H1 (cell line): ENCODE measurements at regions not wholly inside any gene's neighbourhood (a gene's known extent, or its start where the extent isn't known, plus 50 kb on each side); places are given as distances from the start of the nearest gene placed in this dataset.

Experiments
- CTCF ChIA-PET: fragments of 300-600 bp; sonication (Branson Sonifier 250); formaldehyde crosslinking; loops from one replicate; lab custom pipeline; 2021; ENCODE audit not compliant: partially characterized antibody; lab: Charles Lee
- POLR2A ChIA-PET: fragments of 300-600 bp; sonication (Branson Sonifier 250); formaldehyde crosslinking; loops from one replicate; lab custom pipeline; 2021; ENCODE audit warnings: inconsistent platforms; ENCODE audit not compliant: partially characterized antibody; lab: Charles Lee
- DNase-seq, 2 experiments: peaks; one replicate each; pipeline versions ENCODE4 v3.0.0 to v3.0.0-alpha.2; 2010 to 2022; ENCODE audit warnings: low spot score in 2 of 2, low read depth in 1 of 2, mixed read lengths in 1 of 2
- FAIRE-seq: peaks from 2 replicates; lab custom pipeline; 2011; peaks lifted over from hg19 to GRCh38; lab: Jason Lieb, UNC
- H2AFZ ChIP-seq: 2 replicates; pipeline ENCODE4 v1.8.1; 2012; ENCODE audit warnings: low read length, inconsistent platforms
- H2AK5ac ChIP-seq: 2 replicates; pipeline ENCODE4 v1.6.1; 2013; ENCODE audit warnings: low read depth, low read length
- H2BK120ac ChIP-seq: replicated peaks from 2 replicates; pipeline ENCODE3; 2013; ENCODE audit warnings: low read depth, low read length, inconsistent platforms
- H2BK12ac ChIP-seq: 2 replicates; pipeline ENCODE4 v1.6.1; 2013; ENCODE audit warnings: low read depth, low read length
- H2BK15ac ChIP-seq: 2 replicates; pipeline ENCODE4 v1.6.1; 2013; ENCODE audit warnings: low read length
- H2BK20ac ChIP-seq: 2 replicates; pipeline ENCODE4 v1.6.1; 2013; ENCODE audit warnings: low read length
- H2BK5ac ChIP-seq: 2 replicates; pipeline ENCODE4 v1.6.1; 2013; ENCODE audit warnings: low read depth, low read length
- H3K14ac ChIP-seq: 2 replicates; pipeline ENCODE4 v1.6.1; 2013; ENCODE audit warnings: inconsistent platforms; ENCODE audit not compliant: insufficient read length
- H3K18ac ChIP-seq: 2 replicates; pipeline ENCODE4 v1.6.1; 2013; ENCODE audit warnings: low read length; ENCODE audit errors: extremely low read depth
- H3K23ac ChIP-seq: 2 replicates; pipeline ENCODE4 v1.6.1; 2013; ENCODE audit warnings: inconsistent platforms; ENCODE audit not compliant: insufficient read length
- H3K23me2 ChIP-seq: 2 replicates; pipeline ENCODE4 v1.6.1; 2013; ENCODE audit warnings: low read depth, low read length
- H3K27ac ChIP-seq: 2 replicates; pipeline ENCODE4 v1.6.1; 2011; ENCODE audit warnings: low read depth, low read length, inconsistent platforms
- H3K27me3 ChIP-seq, 4 experiments: replicated peaks in 1 of 4; 1 replicate in 1 of 4; 2 replicates in 3 of 4; pipeline versions ENCODE4 v1.6.1 to v1.8.1; 2011 to 2013; ENCODE audit warnings: low read length in 3 of 4, mild to moderate bottlenecking in 3 of 4, inconsistent platforms in 2 of 4, mixed read lengths in 2 of 4, moderate library complexity in 1 of 4; ENCODE audit not compliant: control insufficient read depth in 3 of 4, insufficient read depth in 3 of 4; ENCODE audit errors: extremely low read depth in 1 of 4
- H3K36me3 ChIP-seq, 4 experiments: 2 replicates each; pipeline versions ENCODE4 v1.6.1 to v1.8.1; 2011 to 2013; ENCODE audit warnings: mild to moderate bottlenecking in 4 of 4, low read length in 3 of 4, moderate library complexity in 2 of 4, control low read depth in 1 of 4, inconsistent platforms in 1 of 4; ENCODE audit not compliant: insufficient read depth in 4 of 4, control insufficient read depth in 2 of 4
- H3K4ac ChIP-seq: replicated peaks from 2 replicates; pipeline ENCODE3; 2013; ENCODE audit warnings: low read length, low read depth, mixed read lengths, inconsistent platforms; ENCODE audit not compliant: insufficient read length
- H3K4me1 ChIP-seq, 4 experiments: replicated peaks in 1 of 4; 1 replicate in 1 of 4; 2 replicates in 3 of 4; pipeline versions ENCODE4 v1.6.1 to v1.8.1; 2011 to 2013; ENCODE audit warnings: low read length in 3 of 4, inconsistent platforms in 2 of 4, mixed read lengths in 1 of 4; ENCODE audit not compliant: insufficient read depth in 4 of 4, control insufficient read depth in 3 of 4
- H3K4me2 ChIP-seq, 2 experiments: 2 replicates each; pipeline versions ENCODE4 v1.6.1 to v1.8.1; 2011 to 2013; ENCODE audit warnings: low read depth in 2 of 2, low read length in 2 of 2, control low read depth in 1 of 2, inconsistent platforms in 1 of 2, mild to moderate bottlenecking in 1 of 2; ENCODE audit not compliant: insufficient read depth in 1 of 2
- H3K4me3 ChIP-seq, 4 experiments: fragments of 200-600, 300-600 bp in 1 of 4; sonication (generic), shearing (Covaris generic), sonication (Bioruptor Twin) in 1 of 4; 2 replicates each; pipeline versions ENCODE4 v1.5.1 to v1.8.1; 2011 to 2016; ENCODE audit warnings: low read length in 4 of 4, low read depth in 3 of 4, control low read depth in 2 of 4, inconsistent platforms in 2 of 4, mild to moderate bottlenecking in 2 of 4, mixed read lengths in 1 of 4, moderate library complexity in 1 of 4; ENCODE audit not compliant: insufficient read depth in 2 of 4; ENCODE audit errors: extremely low read depth in 1 of 4
- H3K56ac ChIP-seq: replicated peaks from 2 replicates; pipeline ENCODE3; 2013; ENCODE audit warnings: low read depth, mild to moderate bottlenecking, mixed read lengths, low read length, inconsistent platforms; ENCODE audit not compliant: insufficient read length
- H3K79me1 ChIP-seq: 2 replicates; pipeline ENCODE4 v1.6.1; 2013; ENCODE audit warnings: low read depth, low read length, control low read depth
- H3K79me2 ChIP-seq, 2 experiments: 2 replicates each; pipeline versions ENCODE4 v1.6.1 to v1.8.1; 2012 to 2013; ENCODE audit warnings: low read length in 2 of 2, mild to moderate bottlenecking in 2 of 2, inconsistent platforms in 1 of 2; ENCODE audit not compliant: insufficient read depth in 2 of 2, control insufficient read depth in 1 of 2
- H3K9ac ChIP-seq, 4 experiments: replicated peaks in 1 of 4; 1 replicate in 1 of 4; 2 replicates in 3 of 4; pipeline versions ENCODE4 v1.6.1 to v1.8.1; 2011 to 2013; ENCODE audit warnings: low read depth in 3 of 4, low read length in 3 of 4, control low read depth in 2 of 4, mild to moderate bottlenecking in 2 of 4, moderate library complexity in 2 of 4, inconsistent platforms in 1 of 4; ENCODE audit errors: extremely low read depth in 1 of 4
- H3K9me3 ChIP-seq, 2 experiments: 2 replicates each; pipeline versions ENCODE4 v1.6.1 to v1.8.1; 2012 to 2013; ENCODE audit warnings: mild to moderate bottlenecking in 2 of 2, moderate library complexity in 2 of 2, control low read depth in 1 of 2, inconsistent platforms in 1 of 2, low read depth in 1 of 2, low read length in 1 of 2, mixed read lengths in 1 of 2; ENCODE audit not compliant: insufficient read depth in 2 of 2
- H4K20me1 ChIP-seq, 2 experiments: replicated peaks in 1 of 2; 2 replicates each; pipeline versions ENCODE3 to v1.8.1; 2011 to 2013; ENCODE audit warnings: inconsistent platforms in 2 of 2, low read length in 2 of 2, mild to moderate bottlenecking in 1 of 2; ENCODE audit not compliant: insufficient read depth in 2 of 2, control insufficient read depth in 1 of 2
- H4K5ac ChIP-seq: 2 replicates; pipeline ENCODE4 v1.6.1; 2013; ENCODE audit warnings: low read length, low read depth, mixed read lengths, inconsistent platforms; ENCODE audit not compliant: insufficient read length
- H4K8ac ChIP-seq: 2 replicates; pipeline ENCODE4 v1.8.0; 2013; ENCODE audit warnings: mild to moderate bottlenecking, moderate library complexity, low read length, inconsistent platforms; ENCODE audit not compliant: insufficient read depth; ENCODE audit errors: extremely low read depth
- H4K91ac ChIP-seq: replicated peaks from 2 replicates; pipeline ENCODE3; 2013; ENCODE audit warnings: low read length, mixed read lengths, inconsistent platforms; ENCODE audit not compliant: insufficient read length
- CHD7 ChIP-seq: fragments of 300-600 bp; sonication (generic); IDR thresholded peaks from 2 replicates; pipeline ENCODE4 v1.7.1; 2012; ENCODE audit warnings: low read length, moderate library complexity, mild to moderate bottlenecking, inconsistent platforms; ENCODE audit not compliant: insufficient replicate concordance
- WGBS, 2 experiments: shearing (Covaris generic) in 1 of 2; methylation state at CpG; one replicate each; pipeline versions ENCODE4 v1.1.6 to v1.1.7; 2013 to 2015; ENCODE audit warnings: low lambda C conversion rate in 2 of 2, mixed read lengths in 2 of 2, inconsistent platforms in 1 of 2, low coverage in 1 of 2, missing lambda C conversion rate in 1 of 2; ENCODE audit not compliant: insufficient replicate concordance in 2 of 2, insufficient coverage in 1 of 2, insufficient read length in 1 of 2; ENCODE audit errors: extremely low coverage in 1 of 2, missing lambda C conversion rate in 1 of 2; 5-methylcytosine and 5-hydroxymethylcytosine counted together

DNA sequence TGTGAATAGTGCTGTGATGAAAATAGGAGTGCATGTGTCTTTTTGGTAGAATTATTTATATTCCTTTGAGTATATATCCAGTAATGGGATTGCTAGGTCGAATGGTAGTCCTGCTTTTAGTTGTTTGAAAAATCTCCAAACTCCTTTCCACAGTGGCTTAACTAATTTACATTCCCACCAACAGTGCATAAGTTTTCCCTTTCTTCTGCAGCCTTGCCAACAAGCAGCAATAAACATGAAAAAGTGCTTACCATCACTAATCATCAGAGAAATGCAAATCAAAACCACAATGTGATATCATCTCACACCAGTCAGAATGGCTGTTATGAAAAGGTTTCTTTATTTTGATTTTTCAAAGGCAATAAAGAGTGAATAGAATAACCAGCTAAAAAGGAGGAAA lies 1105.9 kb downstream of the NAALADL2 start:
- ChIA-PET POLR2A (no interaction called here), CTCF (no interaction called here)
- Histone ChIP-seq H4K91ac (no peak overlapping the region), H3K14ac (no peak overlapping the region), H2BK5ac (no peak overlapping the region), H3K27me3 (no peaks in the 10 kb centered on the region), H2AFZ (no peak overlapping the region), H3K4me1 (no peaks in the 10 kb centered on the region), H3K27ac (no peak overlapping the region), H3K9ac (no peak overlapping the region), H4K20me1 (no peaks in the 10 kb centered on the region), H3K23me2 (no peaks in the 10 kb centered on the region), H3K56ac (no peak overlapping the region), H3K79me2 (no peaks in the 10 kb centered on the region), H3K36me3 (no peaks in the 10 kb centered on the region), H3K4me2 (no peak overlapping the region), H2AK5ac (no peak overlapping the region), H2BK120ac (no peak overlapping the region), H2BK12ac (no peak overlapping the region), H3K9me3 (0 out of 4 replicates have a peak, but pooled peaks cover 0 to 3% of the 10 kb centered on the region in 2 experiments), H2BK20ac (no peak overlapping the region), H3K18ac (no peak overlapping the region), H4K8ac (no peak overlapping the region), H2BK15ac (no peak overlapping the region), H3K4me3 (no peak overlapping the region), H3K4ac (no peak overlapping the region), H3K23ac (no peak overlapping the region), H4K5ac (no peak overlapping the region), H3K79me1 (no peaks in the 10 kb centered on the region)
- FAIRE-seq = no peak
- no peak for DNase-seq
- 83% methylated on average over 1 of the region's 1 CpG; no CpG with 5 or more reads in 1 of the 2 experiments for WGBS, 2 experiments
- no peak for TF ChIP-seq CHD7
